ENCODE measurements at regions not wholly inside any gene's neighbourhood (a gene's known extent, or its start where the extent isn't known, plus 50 kb on each side); places are given as distances from the start of the nearest gene placed in this dataset.
A peak's percentile ranks its signal among the peaks of the same experiment; 100 is the strongest.
"Not testable (repeated sequence)": the region's sequence is repeated elsewhere in the genome, so short reads cannot be mapped to it uniquely, and the experiment has no call there.

DNA sequence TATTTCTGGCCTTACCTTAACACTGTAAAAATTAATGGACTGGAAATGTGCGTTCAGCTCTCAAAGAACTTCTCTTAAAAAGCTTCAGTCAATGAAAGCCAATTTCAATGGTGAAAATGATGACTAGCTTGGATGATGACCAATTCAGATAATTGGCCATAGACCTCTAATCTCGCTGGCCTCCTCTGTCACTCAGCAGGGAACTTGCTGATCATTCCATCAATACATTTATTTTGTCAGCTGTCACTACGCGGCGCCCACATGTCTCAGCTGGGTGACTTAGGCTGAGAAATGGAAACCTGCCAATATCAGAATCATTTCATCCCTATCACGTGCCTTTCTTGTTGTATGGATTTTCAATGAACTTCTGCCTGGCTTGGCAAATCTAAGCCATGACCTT is 673.0 kb upstream of the AUTS2 start:
- no peak for FAIRE-seq
- no peak for DNase-seq (ENCODE audit: low spot score)

- DNase-seq (ENCODE audit: low spot score) (peak; percentile 61), FAIRE-seq (no peak)
These were observed 668.5 kb upstream of the AUTS2 start for GRCh38 chr7:68929781-68930261.

DNA sequence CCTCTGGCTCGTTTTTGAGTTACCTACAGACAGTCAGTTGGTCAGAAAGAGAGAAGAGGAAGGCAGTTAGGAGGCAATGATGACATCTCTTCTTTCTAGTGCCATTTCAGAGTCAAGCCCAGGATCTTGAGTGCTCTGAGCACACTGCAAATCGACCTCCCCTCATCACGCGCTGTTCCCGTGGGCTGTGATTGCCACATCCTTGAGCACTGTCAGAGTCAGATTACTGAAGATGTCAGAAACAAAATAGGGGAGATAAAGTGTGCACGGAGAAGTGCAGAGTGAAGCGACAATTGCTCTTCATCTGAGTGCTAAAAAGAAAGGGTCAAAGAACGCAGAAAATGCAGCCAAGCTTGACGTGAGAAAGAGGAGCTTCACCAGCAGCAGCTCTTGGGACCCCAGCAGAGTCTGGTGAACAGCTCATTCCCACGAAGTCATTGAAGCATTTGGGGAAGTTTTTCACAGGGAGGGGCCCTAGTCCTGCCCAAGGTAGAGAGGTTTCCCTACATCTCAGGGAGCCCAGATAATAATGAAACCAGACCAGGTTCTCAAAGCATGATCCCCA is 661.7 kb upstream of the AUTS2 start:
- DNase-seq (ENCODE audit: low spot score) = no peak
- FAIRE-seq = no peak

- no peak for DNase-seq (ENCODE audit: low spot score)
These were observed 660.1 kb upstream of the AUTS2 start for GRCh38 chr7:68938151-68938550.

DNA sequence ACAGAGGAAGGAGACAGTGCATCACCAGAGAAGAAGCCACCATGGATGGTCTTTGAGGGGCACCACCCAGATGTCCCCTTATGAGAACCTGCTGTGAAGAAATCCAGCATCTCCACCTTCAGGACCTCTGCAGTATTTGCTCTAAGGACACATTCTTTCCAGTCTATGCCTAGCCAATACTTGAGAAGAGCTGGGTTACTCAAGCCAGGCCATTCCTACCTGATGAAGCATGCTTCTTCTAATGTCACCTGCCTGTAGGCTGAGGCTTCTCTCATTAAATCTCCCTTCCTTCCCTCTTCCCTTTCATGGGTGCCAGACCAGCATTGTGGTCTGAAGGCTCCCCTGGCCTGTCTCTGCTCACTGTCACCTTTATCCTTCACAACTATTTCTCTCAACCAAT is 654.5 kb upstream of the AUTS2 start:
- no peak for DNase-seq (ENCODE audit: low spot score)

More at GRCh38 chr7:68938151-68938550, 660.1 kb upstream of the AUTS2 start:
- FAIRE-seq = no peak

GRCh38 chr7:68955656-68956055 is 642.6 kb upstream of the AUTS2 start:
- DNase-seq (ENCODE audit: low spot score) (no peak), FAIRE-seq (no peak)

More for the DNA sequence above, 654.5 kb upstream of the AUTS2 start:
- FAIRE-seq = no peak

DNA sequence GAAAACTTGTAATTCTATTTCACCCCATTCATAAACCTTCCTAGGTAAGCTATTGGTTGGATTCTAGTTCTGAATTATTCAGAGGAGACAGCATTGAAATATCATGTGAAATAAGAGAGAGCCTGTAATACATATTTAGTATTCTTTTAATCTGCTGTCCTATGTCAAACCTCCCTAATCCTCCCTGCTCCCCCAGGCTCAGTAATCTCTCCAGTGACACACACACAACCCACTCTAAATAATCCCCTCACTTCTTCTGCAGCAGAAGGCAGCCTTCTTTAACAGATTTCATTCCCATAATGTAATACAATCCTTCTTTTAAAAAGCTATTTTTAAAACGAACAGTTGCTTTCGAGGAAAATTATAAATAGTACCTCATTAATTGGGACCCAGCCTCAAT is 639.7 kb upstream of the AUTS2 start:
- FAIRE-seq = no peak

DNA sequence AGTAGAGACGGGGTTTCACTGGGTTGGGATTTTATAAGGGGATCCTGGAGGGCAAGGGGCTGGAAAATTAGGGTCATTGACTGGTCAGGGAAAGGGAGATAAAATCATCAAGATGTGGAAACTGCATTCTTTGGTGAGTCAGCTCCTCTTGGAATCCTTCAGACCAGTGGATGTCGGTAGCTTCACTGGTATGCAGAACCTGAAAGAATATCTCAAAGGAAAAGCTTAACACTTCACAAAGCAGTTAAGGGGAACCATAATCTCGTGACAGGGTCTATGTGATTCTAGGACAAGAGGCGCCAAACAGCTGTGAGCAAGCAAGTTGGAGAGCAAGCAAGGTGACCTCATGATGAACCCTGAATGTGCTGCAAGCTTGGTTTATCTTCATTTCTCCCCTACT is 634.7 kb upstream of the AUTS2 start:
- FAIRE-seq = no peak

More for the DNA sequence above, 639.7 kb upstream of the AUTS2 start:
- DNase-seq (ENCODE audit: low spot score) = no peak

DNA sequence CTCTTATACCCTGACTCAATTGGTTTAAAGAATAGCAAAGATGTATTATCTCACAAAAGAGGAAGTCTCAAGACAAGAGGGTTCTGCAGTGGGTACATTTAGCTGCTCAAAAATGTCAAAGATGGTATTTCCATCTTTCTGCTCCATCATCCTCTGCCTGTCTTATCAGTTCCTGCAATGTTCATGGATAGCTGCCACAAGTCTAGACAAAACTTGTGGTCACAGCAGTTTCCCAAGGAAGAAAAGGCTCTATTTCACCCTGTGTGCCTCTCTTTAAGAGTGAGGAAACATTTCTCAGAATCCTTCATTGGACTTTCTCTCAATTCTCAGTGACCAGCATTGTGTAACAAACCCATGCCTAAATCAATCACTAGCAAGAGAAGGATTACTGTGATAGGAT is 634.2 kb upstream of the AUTS2 start:
- FAIRE-seq (no peak), DNase-seq (ENCODE audit: low spot score) (no peak)

More for the DNA sequence above, 634.7 kb upstream of the AUTS2 start:
- peak; percentile 37 for DNase-seq (ENCODE audit: low spot score)

DNA sequence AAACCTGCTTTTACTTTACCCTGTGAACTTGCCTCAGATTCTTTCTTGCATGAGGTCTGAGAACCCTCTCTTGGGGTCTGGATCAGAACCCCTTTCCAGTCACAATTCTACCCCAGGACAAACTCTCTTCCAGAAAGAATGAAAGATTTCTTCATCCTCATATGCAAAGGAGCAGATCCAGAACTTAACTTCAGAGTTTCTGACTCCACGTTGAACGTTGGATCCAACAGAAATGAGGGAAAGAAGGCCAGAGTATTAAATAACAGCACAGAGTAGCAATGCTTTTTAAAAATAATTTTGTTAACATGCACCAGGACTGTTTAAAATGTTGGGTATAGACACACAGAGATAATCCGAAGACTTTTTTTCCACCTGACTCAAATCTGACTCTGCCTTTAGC is 632.9 kb upstream of the AUTS2 start:
- no peak for DNase-seq (ENCODE audit: low spot score)
- FAIRE-seq = no peak

- FAIRE-seq (peak; percentile 73), DNase-seq (ENCODE audit: low spot score) (no peak)
These were observed 630.7 kb upstream of the AUTS2 start for GRCh38 chr7:68967598-68967997.

DNA sequence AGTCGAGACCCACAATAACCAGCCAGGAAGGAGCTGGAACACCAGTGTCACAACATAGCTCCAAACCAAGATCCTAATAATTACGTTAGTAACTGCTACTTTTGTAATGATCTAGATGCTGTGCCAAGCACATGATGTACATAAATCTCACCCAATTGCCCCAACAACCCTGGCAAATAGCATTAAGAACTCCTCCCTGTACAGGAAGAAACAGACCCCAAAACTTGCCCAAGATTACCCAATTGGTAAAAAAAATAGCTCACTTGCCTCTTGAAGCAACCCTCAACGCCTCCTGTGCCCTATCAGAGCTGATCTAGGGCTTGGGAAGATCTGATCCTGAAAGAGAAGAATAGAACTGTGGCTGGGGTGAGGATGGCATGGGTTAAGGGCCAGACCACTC is 628.7 kb upstream of the AUTS2 start:
- DNase-seq (ENCODE audit: low spot score) (no peak), FAIRE-seq (no peak)

DNA sequence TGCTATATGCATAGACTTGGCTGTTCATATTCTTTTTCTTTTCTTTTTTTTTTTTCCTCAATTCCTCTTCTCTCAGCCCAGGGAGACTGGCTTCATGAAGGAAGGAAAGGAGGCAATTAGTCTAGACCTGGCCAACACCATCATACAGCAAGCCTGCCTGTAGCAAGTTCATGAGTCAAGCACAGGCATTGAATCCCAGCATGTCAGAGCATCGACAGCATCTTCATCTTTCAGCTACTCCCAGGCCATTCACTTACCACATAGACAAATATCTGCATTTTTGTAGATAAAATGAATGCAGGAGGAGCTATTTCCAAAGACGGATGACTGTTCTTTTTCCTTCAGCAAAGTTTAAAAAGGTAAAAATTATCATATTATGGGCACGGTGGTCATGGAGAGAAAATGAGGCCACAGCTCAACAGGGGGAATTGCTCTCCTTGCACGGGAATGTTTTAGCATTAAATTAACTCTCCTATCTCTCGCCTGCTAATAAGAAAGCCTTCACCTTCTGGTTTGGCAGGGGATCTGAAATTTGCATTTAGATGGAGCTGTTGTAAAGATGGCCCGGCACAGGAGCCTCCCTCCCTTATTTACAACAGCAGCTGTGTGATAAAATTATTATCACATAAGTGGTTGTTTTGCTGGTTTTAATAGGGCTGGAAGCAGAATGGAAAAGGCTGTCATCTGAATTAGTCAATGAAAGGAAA is 626.5 kb upstream of the AUTS2 start:
- FAIRE-seq (no peak), DNase-seq (ENCODE audit: low spot score) (no peak)

DNA sequence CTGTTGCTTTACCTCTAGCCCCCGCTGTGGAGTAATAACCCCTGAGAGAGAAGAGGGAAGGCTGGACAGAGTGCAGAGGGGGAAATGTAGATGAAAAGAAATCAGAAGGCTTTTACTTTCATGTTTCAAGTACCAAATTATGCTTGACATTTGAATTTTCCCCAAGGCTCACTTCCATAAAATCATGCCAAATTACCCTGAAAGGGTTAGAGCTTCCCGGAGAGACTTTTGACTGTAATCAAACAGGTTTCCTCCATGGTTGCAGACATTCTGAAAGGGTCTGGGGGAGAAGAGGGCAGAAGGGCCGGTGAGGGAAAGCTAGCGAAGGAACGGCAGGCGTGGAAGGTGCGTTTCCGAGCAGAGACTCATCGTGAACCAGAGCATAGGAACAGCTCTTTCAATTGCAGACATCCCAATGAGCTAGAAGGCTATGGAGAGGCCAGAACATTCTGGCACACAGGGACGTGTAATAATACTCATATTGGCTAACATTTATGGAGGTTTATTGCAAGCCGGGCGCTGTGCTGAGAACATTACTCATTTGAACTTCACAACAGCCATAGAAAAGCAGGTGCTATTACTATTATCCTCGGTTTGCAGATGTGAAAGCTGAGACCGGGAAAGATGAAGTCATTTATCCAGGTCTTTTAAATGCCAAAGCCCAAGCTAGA is 620.8 kb upstream of the AUTS2 start:
- no peak for DNase-seq (ENCODE audit: low spot score)
- no peak for FAIRE-seq

DNA sequence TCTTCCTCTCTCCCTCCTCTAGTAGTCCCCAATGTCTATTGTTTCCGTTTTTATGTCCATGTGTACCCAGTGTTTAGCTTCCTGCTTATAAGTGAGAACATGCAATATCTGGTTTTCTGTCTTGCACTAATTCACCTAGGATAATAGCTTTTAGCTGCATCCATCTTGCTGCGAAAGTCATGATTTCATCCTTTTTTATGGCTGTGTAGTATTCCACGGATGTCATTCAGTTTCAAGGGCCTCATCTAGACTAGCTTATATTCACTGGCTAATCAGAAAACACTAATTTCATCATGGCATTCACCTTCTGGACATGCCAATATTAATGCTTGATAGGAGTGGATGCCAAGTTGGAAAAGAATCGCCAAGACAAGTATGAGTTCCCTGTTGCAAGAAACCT is 619.6 kb upstream of the AUTS2 start:
- no peak for FAIRE-seq

DNA sequence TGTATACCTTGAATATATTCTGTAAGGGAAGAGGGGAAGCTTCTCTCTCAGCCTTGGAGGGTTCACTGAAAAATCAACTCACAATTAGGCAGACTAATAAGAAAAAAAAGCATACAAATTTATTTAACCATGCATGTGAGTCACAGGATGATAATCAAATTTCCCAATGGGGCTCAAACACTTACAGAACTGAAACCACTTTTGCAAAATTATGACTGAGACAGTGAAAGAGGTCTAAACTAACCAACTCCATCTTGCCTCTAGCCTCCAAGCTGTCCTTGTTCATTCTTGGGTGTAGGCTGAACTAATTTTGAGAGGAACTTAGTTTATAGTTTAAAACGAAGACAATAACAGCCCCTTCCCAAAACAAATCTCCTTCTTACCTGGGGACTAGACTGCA is 618.3 kb upstream of the AUTS2 start:
- FAIRE-seq (no peak), DNase-seq (ENCODE audit: low spot score) (no peak)

More for the DNA sequence above, 619.6 kb upstream of the AUTS2 start:
- no peak for DNase-seq (ENCODE audit: low spot score)

GRCh38 chr7:68980432-68980831 is 617.8 kb upstream of the AUTS2 start:
- not testable (repeated sequence) for DNase-seq (ENCODE audit: low spot score); FAIRE-seq

DNA sequence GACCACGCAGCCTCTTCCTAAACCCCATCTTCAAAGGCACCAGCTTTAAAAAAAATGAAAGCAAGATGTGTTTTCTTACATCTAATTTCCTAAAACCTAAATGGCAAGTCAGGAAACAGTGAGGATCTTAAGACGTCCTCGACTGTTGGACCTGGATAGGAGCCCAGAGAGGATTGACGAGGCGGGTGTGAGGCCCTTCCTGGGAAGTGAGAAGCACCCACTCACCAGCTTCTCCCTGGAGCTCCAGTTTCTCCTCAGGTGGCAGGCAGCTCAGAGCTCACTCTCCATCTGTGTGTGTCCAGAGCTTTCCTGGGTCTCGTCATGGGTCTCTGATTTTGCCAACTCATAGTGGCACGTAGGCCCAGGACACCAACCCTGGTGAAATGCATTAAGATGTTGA is 614.0 kb upstream of the AUTS2 start:
- FAIRE-seq = no peak
- DNase-seq (ENCODE audit: low spot score) = no peak

DNA sequence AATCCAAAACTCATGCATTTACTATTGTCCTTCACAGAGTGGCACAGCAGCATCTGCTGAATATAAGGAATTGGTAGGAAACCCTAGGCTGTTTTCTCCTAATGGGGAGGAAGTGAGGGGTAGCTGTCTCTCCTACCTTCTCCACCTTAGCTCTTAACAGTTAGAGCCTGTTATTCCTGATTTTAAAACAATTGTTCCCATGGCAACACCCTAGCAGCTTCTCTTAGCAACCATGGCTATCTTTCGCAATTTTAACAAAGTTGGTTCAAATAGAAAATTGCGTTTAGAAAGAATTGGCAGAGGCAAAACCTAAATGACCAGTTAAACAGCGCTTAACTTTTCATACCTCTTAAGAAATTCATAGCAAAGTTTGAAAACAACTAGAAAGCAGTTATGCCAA is 603.4 kb upstream of the AUTS2 start:
- FAIRE-seq (no peak), DNase-seq (ENCODE audit: low spot score) (no peak)

DNA sequence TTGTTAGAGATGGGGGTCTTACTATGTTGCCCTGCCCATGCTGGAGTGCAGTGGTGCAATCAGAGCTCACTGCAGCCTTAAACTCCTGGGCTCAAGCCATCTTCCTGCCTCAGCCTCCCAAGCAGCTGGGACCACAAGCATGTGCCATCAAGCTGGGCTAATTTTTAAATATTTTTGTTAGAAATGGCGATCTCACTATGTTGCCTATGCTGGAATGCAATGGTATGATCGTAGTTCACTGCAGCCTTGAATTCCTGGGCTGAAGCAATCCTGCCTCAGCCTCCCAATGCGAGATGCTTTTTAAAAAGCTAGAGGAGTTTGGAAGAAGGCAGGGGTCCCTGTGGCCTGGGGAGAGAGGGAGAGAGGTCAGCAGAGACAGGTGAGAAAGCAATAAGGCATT is 600.1 kb upstream of the AUTS2 start:
- FAIRE-seq = no peak
- no peak for DNase-seq (ENCODE audit: low spot score)

DNA sequence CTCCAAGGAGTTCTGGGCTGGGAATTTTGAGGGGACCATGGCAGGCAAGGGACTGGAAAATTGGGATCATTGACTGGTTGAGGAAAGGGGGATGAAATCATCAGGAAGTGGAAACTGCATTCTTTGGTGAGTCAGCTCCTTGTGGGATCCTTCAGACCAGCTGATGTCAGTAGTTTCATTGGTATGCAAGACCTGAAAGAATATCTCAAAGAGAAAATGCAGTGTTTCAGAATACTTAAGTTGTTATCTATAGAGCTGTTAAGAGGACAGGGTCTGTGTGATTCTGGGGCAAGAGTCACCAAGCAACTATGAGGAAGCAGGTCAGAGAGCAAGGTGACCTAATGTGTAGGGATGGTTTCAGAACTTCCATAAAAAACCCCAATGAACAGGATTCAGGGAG is 595.9 kb upstream of the AUTS2 start:
- DNase-seq (ENCODE audit: low spot score) (peak; percentile 52), FAIRE-seq (no peak)

DNA sequence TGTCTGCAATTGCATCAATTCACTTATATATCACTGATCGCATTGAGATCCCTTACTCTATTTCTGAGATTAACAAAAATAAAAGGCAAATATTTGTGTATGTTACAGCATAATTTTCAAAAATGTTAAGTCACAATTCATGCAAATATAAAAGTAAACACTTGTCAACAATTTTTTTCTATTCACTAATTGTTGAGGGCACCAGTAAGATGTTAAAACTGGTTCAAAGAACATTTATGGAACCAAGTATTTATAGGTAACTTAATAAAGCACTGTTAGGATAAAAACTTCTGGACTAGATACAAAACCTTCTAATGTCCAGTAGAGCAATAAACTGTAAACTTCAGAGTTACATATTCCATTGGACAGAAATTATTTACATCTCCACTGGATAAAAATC is 586.1 kb upstream of the AUTS2 start:
- no peak for DNase-seq (ENCODE audit: low spot score)
- FAIRE-seq = no peak

DNA sequence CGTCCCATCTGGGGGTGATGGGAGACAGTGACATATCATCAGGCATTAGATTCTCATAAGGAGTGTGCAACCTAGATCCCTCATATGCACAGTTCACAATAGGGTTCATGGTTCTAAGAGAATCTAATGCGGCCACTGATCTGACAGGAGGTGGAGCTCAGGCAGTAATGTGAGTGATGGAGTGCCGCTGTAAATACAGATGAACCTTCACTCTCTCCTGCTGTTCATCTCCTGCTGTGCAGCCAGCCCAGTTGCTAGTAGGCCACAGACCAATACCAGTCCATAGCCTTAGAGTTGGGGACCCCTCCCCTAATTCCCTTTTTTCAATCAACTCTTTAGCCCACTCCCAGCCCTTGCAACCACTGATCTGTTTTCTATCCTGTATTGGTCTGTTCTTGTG is 581.1 kb upstream of the AUTS2 start:
- no peak for FAIRE-seq
- no peak for DNase-seq (ENCODE audit: low spot score)

All from urothelium cell line (cell line).